ENCODE measurements at regions not wholly inside any gene's neighbourhood (a gene's known extent, or its start where the extent isn't known, plus 50 kb on each side); places are given as distances from the start of the nearest gene placed in this dataset.

DNA sequence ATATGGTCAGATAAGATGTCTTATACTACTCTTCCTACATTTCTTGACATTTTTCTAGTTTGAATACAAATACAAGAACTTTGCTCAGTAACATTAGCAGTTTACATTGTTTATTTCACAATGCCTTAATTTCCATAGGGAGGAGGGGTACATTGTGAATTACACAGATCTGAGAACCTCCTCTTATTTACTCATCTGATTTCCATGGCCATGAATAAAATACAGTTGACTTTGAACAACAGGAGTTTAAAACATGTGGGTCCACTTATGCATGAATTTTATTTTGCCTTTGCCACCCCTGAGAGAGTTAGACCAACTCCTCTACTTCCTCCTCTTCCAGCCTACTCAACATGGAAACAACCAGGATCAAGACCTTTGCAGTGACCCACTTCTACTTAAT, 67.7 kb downstream of the MGST1 start:
- H3K9me3 Mint-ChIP-seq = no peaks in the 10 kb centered on the region
- no peak overlapping the region for H3K27ac Mint-ChIP-seq
- no peaks in the 10 kb centered on the region for H3K36me3 Mint-ChIP-seq
- TF ChIP-seq, protein P1, sequence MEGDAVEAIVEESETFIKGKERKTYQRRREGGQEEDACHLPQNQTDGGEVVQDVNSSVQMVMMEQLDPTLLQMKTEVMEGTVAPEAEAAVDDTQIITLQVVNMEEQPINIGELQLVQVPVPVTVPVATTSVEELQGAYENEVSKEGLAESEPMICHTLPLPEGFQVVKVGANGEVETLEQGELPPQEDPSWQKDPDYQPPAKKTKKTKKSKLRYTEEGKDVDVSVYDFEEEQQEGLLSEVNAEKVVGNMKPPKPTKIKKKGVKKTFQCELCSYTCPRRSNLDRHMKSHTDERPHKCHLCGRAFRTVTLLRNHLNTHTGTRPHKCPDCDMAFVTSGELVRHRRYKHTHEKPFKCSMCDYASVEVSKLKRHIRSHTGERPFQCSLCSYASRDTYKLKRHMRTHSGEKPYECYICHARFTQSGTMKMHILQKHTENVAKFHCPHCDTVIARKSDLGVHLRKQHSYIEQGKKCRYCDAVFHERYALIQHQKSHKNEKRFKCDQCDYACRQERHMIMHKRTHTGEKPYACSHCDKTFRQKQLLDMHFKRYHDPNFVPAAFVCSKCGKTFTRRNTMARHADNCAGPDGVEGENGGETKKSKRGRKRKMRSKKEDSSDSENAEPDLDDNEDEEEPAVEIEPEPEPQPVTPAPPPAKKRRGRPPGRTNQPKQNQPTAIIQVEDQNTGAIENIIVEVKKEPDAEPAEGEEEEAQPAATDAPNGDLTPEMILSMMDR (conservative IDR thresholded peaks at IDR 0.05) = no peak
- H3K27me3 Mint-ChIP-seq = no peaks in the 10 kb centered on the region
- no peak overlapping the region for H3K4me3 Mint-ChIP-seq
- no peaks in the 10 kb centered on the region for H3K4me1 Mint-ChIP-seq (ENCODE audit: unreplicated experiment)
- DNase-seq (ENCODE audit: extremely low spot score, unreplicated experiment) = no peak

DNA sequence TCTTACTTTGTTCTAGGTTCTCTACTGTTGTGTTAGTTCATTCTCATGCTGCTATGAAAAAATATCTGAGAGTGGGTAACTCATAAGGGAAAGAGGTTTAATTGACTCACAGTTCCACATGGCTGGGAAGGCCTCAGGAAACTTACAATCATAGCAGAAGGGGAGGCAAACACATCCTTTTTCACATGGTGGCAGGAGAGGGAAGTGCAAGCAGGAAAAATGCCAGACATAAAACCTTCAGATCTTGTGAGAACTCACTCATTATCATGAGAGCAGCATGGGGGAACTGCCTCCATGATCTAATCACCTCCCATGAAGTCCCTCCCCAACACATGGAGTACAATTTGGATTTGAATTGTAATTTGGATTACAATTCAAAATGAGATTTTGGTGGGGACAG, 69.6 kb downstream of the MGST1 start:
- Mint-ChIP-seq H3K4me1 (ENCODE audit: unreplicated experiment) (no peaks in the 10 kb centered on the region), H3K9me3 (no peaks in the 10 kb centered on the region), H3K36me3 (no peaks in the 10 kb centered on the region), H3K27me3 (no peaks in the 10 kb centered on the region), H3K27ac (no peak overlapping the region), H3K4me3 (no peak overlapping the region)
- DNase-seq (ENCODE audit: extremely low spot score, unreplicated experiment) = no peak
- TF ChIP-seq, protein P1 (conservative IDR thresholded peaks at IDR 0.05) = no peak

DNA sequence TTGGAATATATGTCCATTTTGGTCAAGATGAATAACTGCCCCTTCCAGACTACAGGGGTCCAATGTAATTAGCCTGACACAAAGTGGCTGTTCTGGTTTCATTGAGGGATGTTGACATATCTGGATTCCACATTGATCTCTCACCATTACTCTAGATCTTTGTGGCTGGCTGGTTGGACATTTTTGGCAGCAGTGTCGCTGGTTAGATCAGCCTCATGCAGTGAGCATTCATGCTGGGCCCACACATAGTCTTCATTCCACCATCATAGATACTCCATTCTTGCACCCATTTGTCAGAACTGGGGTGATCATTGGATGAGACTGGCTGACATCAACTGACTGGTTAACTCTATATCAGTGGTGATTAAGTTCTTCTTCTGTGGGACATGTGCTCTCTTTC, 74.4 kb downstream of the MGST1 start:
- no peaks in the 10 kb centered on the region for H3K27me3 Mint-ChIP-seq
- no peak overlapping the region for H3K27ac Mint-ChIP-seq
- TF ChIP-seq, protein P1 (conservative IDR thresholded peaks at IDR 0.05) = no peak
- no peak overlapping the region for H3K4me3 Mint-ChIP-seq
- no peaks in the 10 kb centered on the region for H3K4me1 Mint-ChIP-seq (ENCODE audit: unreplicated experiment)
- no peak for DNase-seq (ENCODE audit: extremely low spot score, unreplicated experiment)
- H3K9me3 Mint-ChIP-seq = no peaks in the 10 kb centered on the region
- H3K36me3 Mint-ChIP-seq = no peaks in the 10 kb centered on the region

DNA sequence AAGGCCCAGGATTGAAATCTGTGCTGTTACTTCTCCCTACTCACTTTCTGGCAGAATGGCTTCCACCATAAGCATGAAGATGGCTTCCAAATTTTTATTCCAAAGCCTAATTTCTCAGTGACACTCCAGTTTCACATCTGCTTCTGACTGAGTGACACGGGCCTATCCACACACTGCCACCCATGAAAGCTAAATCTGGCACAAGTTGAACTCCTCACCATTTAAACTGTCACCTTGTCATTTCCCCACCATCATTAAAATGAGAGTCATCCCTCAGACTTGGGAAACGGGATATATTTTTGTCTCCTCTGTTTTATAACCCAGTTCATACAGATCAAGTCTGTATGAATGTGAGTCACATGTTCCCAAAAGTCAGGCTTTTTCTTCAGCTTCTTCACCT, 77.1 kb downstream of the MGST1 start:
- Mint-ChIP-seq H3K9me3 (no peaks in the 10 kb centered on the region), H3K27me3 (no peaks in the 10 kb centered on the region), H3K36me3 (no peaks in the 10 kb centered on the region), H3K27ac (no peak overlapping the region), H3K4me3 (no peak overlapping the region), H3K4me1 (ENCODE audit: unreplicated experiment) (no peaks in the 10 kb centered on the region)
- no peak for DNase-seq (ENCODE audit: extremely low spot score, unreplicated experiment)
- TF ChIP-seq, protein P1 (conservative IDR thresholded peaks at IDR 0.05) = no peak

DNA sequence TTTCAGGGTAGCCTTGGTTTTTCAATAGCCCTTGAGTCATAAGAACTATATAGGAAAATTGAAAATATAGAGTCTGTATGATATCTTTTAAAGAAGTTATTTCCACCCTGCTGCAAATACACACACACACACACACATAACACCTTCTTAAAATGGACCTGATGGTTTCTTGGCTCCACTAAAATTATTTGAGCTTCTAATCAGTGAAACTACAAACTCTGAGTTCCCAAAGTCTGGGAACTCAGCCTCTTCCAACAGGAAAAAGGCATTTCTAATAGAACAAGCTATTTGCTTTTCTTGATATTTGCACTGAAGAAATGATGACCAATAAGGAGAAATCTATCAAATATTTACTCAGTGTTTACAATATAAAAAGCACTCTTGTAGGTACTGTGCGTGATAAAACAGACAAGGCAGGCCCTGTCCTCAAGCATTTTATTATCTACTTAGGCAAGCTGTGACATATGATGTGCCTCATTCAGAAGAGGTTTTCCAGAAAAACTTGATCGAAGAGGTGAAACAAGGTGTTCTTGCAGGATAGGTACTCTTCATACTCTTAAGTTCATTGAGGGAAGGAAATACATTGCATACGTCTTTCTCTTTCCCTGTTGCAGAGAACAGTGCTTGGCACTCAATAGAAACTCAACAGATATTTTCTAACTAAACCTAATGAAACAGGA, 88.6 kb downstream of the MGST1 start:
- no peak for DNase-seq (ENCODE audit: extremely low spot score, unreplicated experiment)
- Mint-ChIP-seq H3K9me3 (peaks cover 6% of the 10 kb centered on the region), H3K4me3 (peak overlapping the region; percentile 42), H3K27me3 (no peaks in the 10 kb centered on the region), H3K27ac (peak overlapping the region; percentile 5), H3K36me3 (peaks cover 5% of the 10 kb centered on the region), H3K4me1 (ENCODE audit: unreplicated experiment) (no peaks in the 10 kb centered on the region)
- TF ChIP-seq, protein P1 (conservative IDR thresholded peaks at IDR 0.05) = no peak

Measured in type B pancreatic cell (in vitro differentiated cells).